ENCODE measurements at regions not wholly inside any gene's neighbourhood (a gene's known extent, or its start where the extent isn't known, plus 50 kb on each side); places are given as distances from the start of the nearest gene placed in this dataset.

GRCh38 chr2:138221358-138221757 is 257.1 kb downstream of the HNMT start:
- Histone ChIP-seq H3K27ac (ENCODE audit: low read depth in 1 of 2, low read length in 2 of 2) (no peak overlapping the region), H3K4me1 (ENCODE audit: insufficient read depth, low read length) (no peaks in the 10 kb centered on the region), H3K4me3 (ENCODE audit: low read length) (no peak overlapping the region), H3K36me3 (ENCODE audit: insufficient read depth, low read length) (no peaks in the 10 kb centered on the region), H3K27me3 (ENCODE audit: control insufficient read depth in 1 of 2, insufficient read depth in 2 of 2, low read length in 2 of 2) (no peaks in the 10 kb centered on the region), H3K9me3 (ENCODE audit: control insufficient read depth in 1 of 2, insufficient read depth in 1 of 2, low read length in 2 of 2) (peaks cover 0 to 6% of the 10 kb centered on the region in 2 experiments)
- Mint-ChIP-seq H3K4me1 (ENCODE audit: low read depth) (no peaks in the 10 kb centered on the region), H3K9me3 (peaks cover 3% of the 10 kb centered on the region), H3K4me3 (no peak overlapping the region), H3K27me3 (no peaks in the 10 kb centered on the region), H3K36me3 (ENCODE audit: low read depth) (no peaks in the 10 kb centered on the region), H3K27ac (no peak overlapping the region)
- TF ChIP-seq CTCF (IDR thresholded peaks at IDR 0.05): no peak
- ChIA-PET POLR2A (no interaction called here), CTCF (no interaction called here)
- intact Hi-C loops (cut with DNase I, micrococcal nuclease): no loop called here
- DNase-seq (no peak), ATAC-seq (ENCODE audit: poor library complexity) (no peak)

- H3K27ac ChIP-seq (ENCODE audit: low read depth in 1 of 2, low read length in 2 of 2): no peak overlapping the region
- H3K4me3 ChIP-seq (ENCODE audit: low read length): no peak overlapping the region
- DNase-seq (no peak), ATAC-seq (ENCODE audit: poor library complexity) (no peak)
- no peaks in the 10 kb centered on the region for H3K36me3 Mint-ChIP-seq (ENCODE audit: low read depth)
- no peaks in the 10 kb centered on the region for H3K36me3 ChIP-seq (ENCODE audit: insufficient read depth, low read length)
- no peaks in the 10 kb centered on the region for H3K4me1 Mint-ChIP-seq (ENCODE audit: low read depth)
- peaks cover 3% of the 10 kb centered on the region for H3K9me3 Mint-ChIP-seq
- intact Hi-C loops (cut with DNase I, micrococcal nuclease): no loop called here
- H3K4me3 Mint-ChIP-seq: no peak overlapping the region
- no peaks in the 10 kb centered on the region for H3K27me3 Mint-ChIP-seq
- H3K4me1 ChIP-seq (ENCODE audit: insufficient read depth, low read length): no peaks in the 10 kb centered on the region
- no peak for TF ChIP-seq CTCF (IDR thresholded peaks at IDR 0.05)
- H3K27me3 ChIP-seq (ENCODE audit: control insufficient read depth in 1 of 2, insufficient read depth in 2 of 2, low read length in 2 of 2): no peaks in the 10 kb centered on the region
- POLR2A ChIA-PET: no interaction called here
- peaks cover 0 to 6% of the 10 kb centered on the region in 2 experiments for H3K9me3 ChIP-seq (ENCODE audit: control insufficient read depth in 1 of 2, insufficient read depth in 1 of 2, low read length in 2 of 2)
- CTCF ChIA-PET: no interaction called here
- no peak overlapping the region for H3K27ac Mint-ChIP-seq
Observed at GRCh38 chr2:138223319-138223718, 259.0 kb downstream of the HNMT start.

GRCh38 chr2:138227195-138227594 is 262.9 kb downstream of the HNMT start:
- Mint-ChIP-seq H3K4me1 (ENCODE audit: low read depth) (no peaks in the 10 kb centered on the region), H3K27ac (no peak overlapping the region), H3K9me3 (peaks cover 1% of the 10 kb centered on the region), H3K4me3 (no peak overlapping the region), H3K36me3 (ENCODE audit: low read depth) (no peaks in the 10 kb centered on the region), H3K27me3 (no peaks in the 10 kb centered on the region)
- H3K27ac ChIP-seq (ENCODE audit: low read depth in 1 of 2, low read length in 2 of 2): no peak overlapping the region
- ChIA-PET CTCF (no interaction called here), POLR2A (no interaction called here)
- DNase-seq: no peak
- H3K4me1 ChIP-seq (ENCODE audit: insufficient read depth, low read length): no peaks in the 10 kb centered on the region
- H3K27me3 ChIP-seq (ENCODE audit: control insufficient read depth in 1 of 2, insufficient read depth in 2 of 2, low read length in 2 of 2): no peaks in the 10 kb centered on the region
- no peak overlapping the region for H3K4me3 ChIP-seq (ENCODE audit: low read length)
- ATAC-seq (ENCODE audit: poor library complexity): no peak
- H3K36me3 ChIP-seq (ENCODE audit: insufficient read depth, low read length): no peaks in the 10 kb centered on the region
- TF ChIP-seq CTCF (IDR thresholded peaks at IDR 0.05): no peak
- peaks cover 0 to 6% of the 10 kb centered on the region in 2 experiments for H3K9me3 ChIP-seq (ENCODE audit: control insufficient read depth in 1 of 2, insufficient read depth in 1 of 2, low read length in 2 of 2)
- intact Hi-C loops (cut with DNase I, micrococcal nuclease): no loop called here

Measured in CD4-positive, alpha-beta T cell (primary cell).